ENCODE measurements at regions not wholly inside any gene's neighbourhood (a gene's known extent, or its start where the extent isn't known, plus 50 kb on each side); places are given as distances from the start of the nearest gene placed in this dataset.

DNA sequence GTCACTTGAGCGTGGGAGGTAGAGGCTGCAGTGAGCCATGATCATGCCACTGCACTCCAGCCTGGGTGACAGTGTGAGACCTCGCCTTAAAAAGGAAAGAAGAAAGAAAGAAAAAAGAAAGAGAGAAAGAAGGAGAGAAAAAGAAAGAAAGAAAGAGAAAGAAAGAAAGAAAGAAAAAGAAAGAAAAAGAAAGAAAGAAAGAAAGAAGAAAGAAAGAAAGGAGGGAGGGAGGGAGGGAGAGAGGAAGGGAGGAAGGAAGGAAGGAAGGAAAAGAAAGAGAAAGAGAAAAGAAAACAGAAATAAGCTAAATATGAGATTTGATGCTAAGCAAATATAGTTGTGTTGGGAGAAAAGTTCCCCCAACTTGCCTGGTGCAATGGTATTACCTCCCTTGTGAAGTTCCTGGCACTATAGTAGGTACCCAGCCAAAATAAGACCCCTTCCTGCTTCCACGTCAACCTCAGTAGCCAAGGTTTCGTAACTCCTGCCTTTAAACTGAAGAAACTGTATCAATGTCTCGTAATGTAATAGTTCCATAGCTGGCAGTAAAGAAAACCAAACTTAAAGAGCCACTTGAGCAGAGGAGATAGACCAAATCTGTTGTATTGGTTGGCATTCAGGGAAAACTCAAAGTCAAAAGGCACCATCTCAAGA lies 88.1 kb upstream of the HNRNPU start:
- no peaks in the 10 kb centered on the region for H3K27me3 ChIP-seq (ENCODE audit: low read depth, low read length)
- H2AFZ ChIP-seq (ENCODE audit: low read depth, low read length): peak overlapping the region; percentile 82
- H3K4me1 ChIP-seq (ENCODE audit: low read length): peaks cover 17% of the 10 kb centered on the region
- peak overlapping the region; percentile 7; the same call in 1 of the 2 replicates for H3K27ac ChIP-seq (ENCODE audit: low read length)
- H3K9ac ChIP-seq (ENCODE audit: low read length): peak overlapping the region; percentile 18; the same call in 1 of the 2 replicates
- H3K4me2 ChIP-seq (ENCODE audit: low read length): peak overlapping the region; percentile 80
- no peak for TF ChIP-seq EZH2phosphoT487 (IDR thresholded peaks at IDR 0.05; ENCODE audit: low read depth)
- TF ChIP-seq, protein P1, sequence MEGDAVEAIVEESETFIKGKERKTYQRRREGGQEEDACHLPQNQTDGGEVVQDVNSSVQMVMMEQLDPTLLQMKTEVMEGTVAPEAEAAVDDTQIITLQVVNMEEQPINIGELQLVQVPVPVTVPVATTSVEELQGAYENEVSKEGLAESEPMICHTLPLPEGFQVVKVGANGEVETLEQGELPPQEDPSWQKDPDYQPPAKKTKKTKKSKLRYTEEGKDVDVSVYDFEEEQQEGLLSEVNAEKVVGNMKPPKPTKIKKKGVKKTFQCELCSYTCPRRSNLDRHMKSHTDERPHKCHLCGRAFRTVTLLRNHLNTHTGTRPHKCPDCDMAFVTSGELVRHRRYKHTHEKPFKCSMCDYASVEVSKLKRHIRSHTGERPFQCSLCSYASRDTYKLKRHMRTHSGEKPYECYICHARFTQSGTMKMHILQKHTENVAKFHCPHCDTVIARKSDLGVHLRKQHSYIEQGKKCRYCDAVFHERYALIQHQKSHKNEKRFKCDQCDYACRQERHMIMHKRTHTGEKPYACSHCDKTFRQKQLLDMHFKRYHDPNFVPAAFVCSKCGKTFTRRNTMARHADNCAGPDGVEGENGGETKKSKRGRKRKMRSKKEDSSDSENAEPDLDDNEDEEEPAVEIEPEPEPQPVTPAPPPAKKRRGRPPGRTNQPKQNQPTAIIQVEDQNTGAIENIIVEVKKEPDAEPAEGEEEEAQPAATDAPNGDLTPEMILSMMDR (IDR thresholded peaks at IDR 0.05; ENCODE audit: low read depth, low read length): no peak
- no peaks in the 10 kb centered on the region for H3K9me3 ChIP-seq (ENCODE audit: insufficient read depth, low read length)
- H4K20me1 ChIP-seq (ENCODE audit: insufficient read depth, low read length): no peaks in the 10 kb centered on the region
- H3K79me2 ChIP-seq (ENCODE audit: low read length): no peaks in the 10 kb centered on the region
- no peaks in the 10 kb centered on the region for H3K36me3 ChIP-seq (replicated peaks; ENCODE audit: low read depth, low read length)
- H3K4me3 ChIP-seq (ENCODE audit: low read length): peak overlapping the region; percentile 45

GRCh38 chr1:244948416-244948815 lies 84.1 kb upstream of the HNRNPU start:
- peaks cover 3% of the 10 kb centered on the region for H3K36me3 ChIP-seq (replicated peaks; ENCODE audit: low read depth, low read length)
- peaks cover 6% of the 10 kb centered on the region; the same call in 1 of the 2 replicates for H3K9me3 ChIP-seq (ENCODE audit: insufficient read depth, low read length)
- TF ChIP-seq, protein P1 (IDR thresholded peaks at IDR 0.05; ENCODE audit: low read depth, low read length): no peak
- no peaks in the 10 kb centered on the region for H3K79me2 ChIP-seq (ENCODE audit: low read length)
- 0 out of 2 replicates have a peak, but pooled peaks cover 4% of the 10 kb centered on the region for H3K27me3 ChIP-seq (ENCODE audit: low read depth, low read length)
- H3K9ac ChIP-seq (ENCODE audit: low read length): no peak overlapping the region
- H3K4me2 ChIP-seq (ENCODE audit: low read length): no peak overlapping the region
- no peak overlapping the region for H3K27ac ChIP-seq (ENCODE audit: low read length)
- no peaks in the 10 kb centered on the region for H4K20me1 ChIP-seq (ENCODE audit: insufficient read depth, low read length)
- H2AFZ ChIP-seq (ENCODE audit: low read depth, low read length): no peak overlapping the region
- H3K4me3 ChIP-seq (ENCODE audit: low read length): no peak overlapping the region
- H3K4me1 ChIP-seq (ENCODE audit: low read length): peaks cover 22% of the 10 kb centered on the region

DNA sequence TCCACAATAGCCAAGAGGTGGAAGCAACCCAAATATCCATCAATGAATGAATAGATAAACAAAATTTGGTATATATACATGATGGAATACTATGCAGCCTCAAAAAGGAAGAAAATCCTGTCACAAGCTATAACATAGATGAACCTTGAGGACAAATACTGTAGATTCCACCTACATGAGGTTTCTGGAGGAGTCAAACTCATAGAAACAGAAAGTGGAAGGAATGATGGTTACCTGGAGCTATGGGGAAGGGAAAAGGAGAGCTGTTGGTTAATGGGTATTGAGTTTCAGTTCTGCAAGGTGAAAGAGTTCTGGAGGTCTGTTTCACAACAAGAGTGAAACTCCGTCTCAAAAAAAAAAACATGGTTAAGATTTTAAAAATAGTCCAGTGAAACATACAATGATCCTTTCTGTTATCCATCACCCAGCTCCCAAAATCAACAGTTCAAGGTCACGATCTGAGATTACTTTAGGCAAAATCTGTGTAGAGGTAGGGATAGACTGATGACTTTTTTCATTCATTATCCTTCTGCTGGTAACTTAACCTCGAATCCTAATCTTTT lies 80.8 kb upstream of the HNRNPU start:
- Histone ChIP-seq H3K9me3 (ENCODE audit: insufficient read depth, low read length) (peaks cover 16% of the 10 kb centered on the region; the same call in 1 of the 2 replicates), H2AFZ (ENCODE audit: low read depth, low read length) (no peak overlapping the region), H3K4me2 (ENCODE audit: low read length) (peak overlapping the region; percentile 63), H3K4me1 (ENCODE audit: low read length) (peaks cover 24% of the 10 kb centered on the region), H3K27me3 (ENCODE audit: low read depth, low read length) (peaks cover 4% of the 10 kb centered on the region; the same call in 1 of the 2 replicates), H4K20me1 (ENCODE audit: insufficient read depth, low read length) (no peaks in the 10 kb centered on the region), H3K9ac (ENCODE audit: low read length) (no peak overlapping the region), H3K36me3 (replicated peaks; ENCODE audit: low read depth, low read length) (peaks cover 8% of the 10 kb centered on the region), H3K79me2 (ENCODE audit: low read length) (no peaks in the 10 kb centered on the region), H3K4me3 (ENCODE audit: low read length) (peak overlapping the region; percentile 34; the same call in 1 of the 2 replicates), H3K27ac (ENCODE audit: low read length) (peak overlapping the region; percentile 66)
- no peak for TF ChIP-seq EZH2phosphoT487 (IDR thresholded peaks at IDR 0.05; ENCODE audit: low read depth)
- TF ChIP-seq, protein P1 (IDR thresholded peaks at IDR 0.05; ENCODE audit: low read depth, low read length): no peak

GRCh38 chr1:244941121-244941520 lies 76.8 kb upstream of the HNRNPU start:
- H3K9me3 ChIP-seq (ENCODE audit: insufficient read depth, low read length): peaks cover 16% of the 10 kb centered on the region; the same call in 1 of the 2 replicates
- peaks cover 8% of the 10 kb centered on the region for H3K36me3 ChIP-seq (replicated peaks; ENCODE audit: low read depth, low read length)
- peak overlapping the region; percentile 71 for H3K4me2 ChIP-seq (ENCODE audit: low read length)
- peaks cover 33% of the 10 kb centered on the region for H3K4me1 ChIP-seq (ENCODE audit: low read length)
- TF ChIP-seq EZH2phosphoT487 (IDR thresholded peaks at IDR 0.05; ENCODE audit: low read depth): no peak
- TF ChIP-seq, protein P1 (IDR thresholded peaks at IDR 0.05; ENCODE audit: low read depth, low read length): no peak
- H3K4me3 ChIP-seq (ENCODE audit: low read length): peak overlapping the region; percentile 50
- peak overlapping the region; percentile 81 for H3K27ac ChIP-seq (ENCODE audit: low read length)
- peak overlapping the region; percentile 28; the same call in 1 of the 2 replicates for H3K9ac ChIP-seq (ENCODE audit: low read length)
- no peaks in the 10 kb centered on the region for H3K79me2 ChIP-seq (ENCODE audit: low read length)
- no peak overlapping the region for H2AFZ ChIP-seq (ENCODE audit: low read depth, low read length)
- peaks cover under 1% of the 10 kb centered on the region; the same call in 1 of the 2 replicates for H3K27me3 ChIP-seq (ENCODE audit: low read depth, low read length)
- no peaks in the 10 kb centered on the region for H4K20me1 ChIP-seq (ENCODE audit: insufficient read depth, low read length)
